ENCODE measurements at regions not wholly inside any gene's neighbourhood (a gene's known extent, or its start where the extent isn't known, plus 50 kb on each side); places are given as distances from the start of the nearest gene placed in this dataset.

- Histone ChIP-seq H3K9ac (ENCODE audit: low read length) (no peak overlapping the region), H2AFZ (ENCODE audit: low read length) (no peak overlapping the region), H4K20me1 (ENCODE audit: low read length) (no peaks in the 10 kb centered on the region), H3K4me2 (ENCODE audit: low read length) (no peak overlapping the region), H3K79me2 (ENCODE audit: low read length) (no peaks in the 10 kb centered on the region), H3K36me3 (ENCODE audit: low read depth, low read length) (no peaks in the 10 kb centered on the region), H3K27me3 (ENCODE audit: low read length) (no peaks in the 10 kb centered on the region), H3K9me3 (ENCODE audit: low read length) (no peaks in the 10 kb centered on the region), H3F3A (ENCODE audit: low read length, unreplicated experiment) (no peaks in the 10 kb centered on the region), H3K9me2 (replicated peaks; ENCODE audit: low read length) (no peaks in the 10 kb centered on the region; the same call in 1 of the 2 replicates), H3K4me3 (ENCODE audit: low read length) (no peak overlapping the region), H3K4me1 (ENCODE audit: insufficient read depth, low read length) (peaks cover 21% of the 10 kb centered on the region), H3K27ac (ENCODE audit: low read length) (no peak overlapping the region)
- BruUV-seq (replicated peaks): no TSS peak
- TF ChIP-seq CTCF (conservative IDR thresholded peaks at IDR 0.05; ENCODE audit: low read depth, low read length): no peak
- no peak for TF ChIP-seq EZH2phosphoT487 (IDR thresholded peaks at IDR 0.05; ENCODE audit: borderline replicate concordance, low read length)
- TF ChIP-seq EZH2 (IDR thresholded peaks at IDR 0.05; ENCODE audit: low read length, unreplicated experiment): no peak
- no peak for ATAC-seq
- intact Hi-C loops (cut with micrococcal nuclease): no loop called here
- no peak for DNase-seq
- POLR2A ChIA-PET (ENCODE audit: unreplicated experiment): no interaction called here
- CTCF ChIA-PET: no interaction called here
Measured at GRCh38 chr20:22348010-22348409, 236.4 kb downstream of the FOXA2 start.

- no peaks in the 10 kb centered on the region for H3K79me2 ChIP-seq (ENCODE audit: low read length)
- H2AFZ ChIP-seq (ENCODE audit: low read length): no peak overlapping the region
- BruUV-seq (replicated peaks): no TSS peak
- ATAC-seq (peak; percentile 83), DNase-seq (peak; percentile 90)
- H3K9me2 ChIP-seq (replicated peaks; ENCODE audit: low read length): no peaks in the 10 kb centered on the region
- no peaks in the 10 kb centered on the region for H3K27me3 ChIP-seq (ENCODE audit: low read length)
- TF ChIP-seq EZH2phosphoT487 (IDR thresholded peaks at IDR 0.05; ENCODE audit: borderline replicate concordance, low read length): no peak
- no peak for TF ChIP-seq CTCF (conservative IDR thresholded peaks at IDR 0.05; ENCODE audit: low read depth, low read length)
- TF ChIP-seq EZH2 (IDR thresholded peaks at IDR 0.05; ENCODE audit: low read length, unreplicated experiment): no peak
- H3K9me3 ChIP-seq (ENCODE audit: low read length): no peaks in the 10 kb centered on the region
- no peak overlapping the region for H3K27ac ChIP-seq (ENCODE audit: low read length)
- CTCF ChIA-PET: no interaction called here
- peaks cover 27% of the 10 kb centered on the region for H3K4me1 ChIP-seq (ENCODE audit: insufficient read depth, low read length)
- H3K4me3 ChIP-seq (ENCODE audit: low read length): no peak overlapping the region
- POLR2A ChIA-PET (ENCODE audit: unreplicated experiment): no interaction called here
- H4K20me1 ChIP-seq (ENCODE audit: low read length): no peaks in the 10 kb centered on the region
- peak overlapping the region; percentile 65 for H3K4me2 ChIP-seq (ENCODE audit: low read length)
- no peaks in the 10 kb centered on the region for H3K36me3 ChIP-seq (ENCODE audit: low read depth, low read length)
- no peaks in the 10 kb centered on the region for H3F3A ChIP-seq (ENCODE audit: low read length, unreplicated experiment)
- intact Hi-C loops (cut with micrococcal nuclease): loop anchor here (1.0 to 2.0 kb wide), 4 partner anchors 29 to 1004 kb away; partner anchors contain the start of gene NXT1
- no peak overlapping the region for H3K9ac ChIP-seq (ENCODE audit: low read length)
Measured at GRCh38 chr20:22346716-22347115, 237.7 kb downstream of the FOXA2 start.

DNA sequence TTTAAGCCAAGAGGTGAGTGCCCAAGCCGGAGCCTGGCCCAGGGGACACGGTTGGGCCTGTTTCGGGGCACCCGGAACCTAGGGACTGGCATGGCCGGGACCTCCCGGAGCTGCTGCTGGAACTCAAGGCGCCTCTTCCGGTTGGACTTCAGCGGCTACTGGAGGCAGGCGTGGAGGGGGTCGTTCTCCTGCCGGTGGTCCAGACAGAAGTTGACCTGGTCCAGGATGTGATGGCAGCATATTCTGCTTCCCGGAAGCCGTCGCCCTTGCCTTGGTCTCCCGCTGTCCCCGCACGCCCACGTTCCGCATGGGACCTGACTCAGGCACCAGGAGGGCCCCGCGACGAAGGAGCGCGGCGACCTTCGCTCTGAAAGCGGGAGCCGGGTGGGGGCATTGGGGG lies 240.8 kb downstream of the FOXA2 start:
- ChIA-PET CTCF (no interaction called here), POLR2A (ENCODE audit: unreplicated experiment) (no interaction called here)
- Histone ChIP-seq H4K20me1 (ENCODE audit: low read length) (no peaks in the 10 kb centered on the region), H3F3A (ENCODE audit: low read length, unreplicated experiment) (no peaks in the 10 kb centered on the region), H3K4me1 (ENCODE audit: insufficient read depth, low read length) (peaks cover 51% of the 10 kb centered on the region), H2AFZ (ENCODE audit: low read length) (no peak overlapping the region), H3K79me2 (ENCODE audit: low read length) (no peaks in the 10 kb centered on the region), H3K4me2 (ENCODE audit: low read length) (no peak overlapping the region), H3K9me3 (ENCODE audit: low read length) (no peaks in the 10 kb centered on the region), H3K9me2 (replicated peaks; ENCODE audit: low read length) (no peaks in the 10 kb centered on the region), H3K4me3 (ENCODE audit: low read length) (no peak overlapping the region), H3K27ac (ENCODE audit: low read length) (no peak overlapping the region), H3K27me3 (ENCODE audit: low read length) (no peaks in the 10 kb centered on the region), H3K9ac (ENCODE audit: low read length) (no peak overlapping the region), H3K36me3 (ENCODE audit: low read depth, low read length) (no peaks in the 10 kb centered on the region)
- ATAC-seq (no peak), DNase-seq (no peak)
- intact Hi-C loops (cut with micrococcal nuclease): no loop called here
- BruUV-seq (replicated peaks): no TSS peak
- no peak for TF ChIP-seq EZH2phosphoT487 (IDR thresholded peaks at IDR 0.05; ENCODE audit: borderline replicate concordance, low read length)
- TF ChIP-seq CTCF (conservative IDR thresholded peaks at IDR 0.05; ENCODE audit: low read depth, low read length): no peak
- TF ChIP-seq EZH2 (IDR thresholded peaks at IDR 0.05; ENCODE audit: low read length, unreplicated experiment): no peak

Measured in PC-3 (cell line).